K562 (cell line): ENCODE measurements at regions not wholly inside any gene's neighbourhood (a gene's known extent, or its start where the extent isn't known, plus 50 kb on each side); places are given as distances from the start of the nearest gene placed in this dataset.

Experiments used
- ATAC-seq: fragments of 200-7000 bp; cut with Tn5 transposase; 3 replicates; pipeline ENCODE4 v1.9.1; 2020; ENCODE audit warnings: moderate library complexity
- BruUV-seq: library from RNA; stranded (reverse); fragments of 400-500 nt; replicated peaks from 2 replicates; lab custom pipeline; 2021; lab: Mats Ljungman, UMichigan
- CTCF ChIA-PET: fragments of 300-600 bp; formaldehyde crosslinking; extraction: SDS; loops from one replicate; lab custom pipeline; 2021; ENCODE audit warnings: low intra/inter-chr PET ratio; lab: Yijun Ruan, JAX
- POLR2A ChIA-PET: fragments of 300-600, 350-650 bp; sonication (Branson Sonifier 250); formaldehyde crosslinking; extraction: SDS; loops from one replicate; lab custom pipeline; 2021; ENCODE audit warnings: antibody characterized with exemption, inconsistent platforms; lab: Yijun Ruan, JAX
- DNase-seq, 4 experiments: peaks; one replicate each; pipeline versions ENCODE4 v3.0.0 to v3.0.0-alpha.2; 2011 to 2018; ENCODE audit warnings: low spot score in 3 of 4, mixed read lengths in 3 of 4; ENCODE audit errors: extremely low read depth in 1 of 4
- FAIRE-seq: peaks from 2 replicates; lab custom pipeline; 2011; peaks lifted over from hg19 to GRCh38; lab: Jason Lieb, UNC
- H2AFZ ChIP-seq: 2 replicates; pipeline ENCODE4 v1.6.0; 2011; ENCODE audit warnings: low read depth, low read length, control low read depth, inconsistent platforms
- H3K27ac ChIP-seq: fragments of 200-600 bp; 3 replicates; pipeline ENCODE4 v1.8.0; 2011; ENCODE audit warnings: low read depth, mild to moderate bottlenecking, control low read depth, inconsistent platforms, low read length, moderate library complexity, mixed read lengths; ENCODE audit errors: extremely low read depth
- H3K27me3 ChIP-seq, 2 experiments: fragments of 300-600 bp in 1 of 2; 2 replicates in 1 of 2; 3 replicates in 1 of 2; pipeline versions ENCODE4 v1.6.0 to v1.8.0; 2011; ENCODE audit warnings: inconsistent platforms in 2 of 2, low read length in 2 of 2, mild to moderate bottlenecking in 1 of 2, mixed read lengths in 1 of 2, moderate library complexity in 1 of 2; ENCODE audit not compliant: control insufficient read depth in 2 of 2, insufficient read depth in 2 of 2
- H3K36me3 ChIP-seq: fragments of 300-600 bp; 3 replicates; pipeline ENCODE4 v1.8.0; 2011; ENCODE audit warnings: mild to moderate bottlenecking, low read length, inconsistent platforms; ENCODE audit not compliant: control insufficient read depth, insufficient read depth
- H3K4me1 ChIP-seq, 2 experiments: fragments of 200-600 bp in 1 of 2; replicated peaks in 1 of 2; 2 replicates in 1 of 2; 3 replicates in 1 of 2; pipeline versions ENCODE4 v1.5.1 to v1.8.0; 2011; ENCODE audit warnings: inconsistent platforms in 2 of 2, low read length in 2 of 2, mild to moderate bottlenecking in 1 of 2, mixed read lengths in 1 of 2, moderate library complexity in 1 of 2; ENCODE audit not compliant: control insufficient read depth in 2 of 2, insufficient read depth in 2 of 2
- H3K4me2 ChIP-seq: 2 replicates; pipeline ENCODE4 v1.6.1; 2011; ENCODE audit warnings: low read length, control low read depth, inconsistent platforms, mixed read lengths; ENCODE audit not compliant: insufficient read depth
- H3K4me3 ChIP-seq: fragments of 200-600 bp; sonication (generic), shearing (Covaris generic); 2 replicates; pipeline ENCODE4 v1.5.1; 2016; ENCODE audit warnings: control low read depth, inconsistent platforms
- H3K79me2 ChIP-seq: fragments of 200-600 bp; 3 replicates; pipeline ENCODE4 v1.8.0; 2011; ENCODE audit warnings: low read length, inconsistent platforms; ENCODE audit not compliant: control insufficient read depth, insufficient read depth
- H3K9ac ChIP-seq, 2 experiments: 2 replicates each; pipeline versions ENCODE4 v1.6.0 to v1.6.1; 2011; ENCODE audit warnings: low read depth in 2 of 2, low read length in 2 of 2, control low read depth in 1 of 2, inconsistent platforms in 1 of 2, mild to moderate bottlenecking in 1 of 2, mixed read lengths in 1 of 2; ENCODE audit not compliant: insufficient read depth in 1 of 2
- H3K9me1 ChIP-seq: one replicate; pipeline ENCODE4 v1.6.0; 2011; ENCODE audit warnings: inconsistent platforms, mild to moderate bottlenecking, low read length, moderate library complexity; ENCODE audit not compliant: control insufficient read depth, insufficient read depth
- H3K9me3 ChIP-seq: replicated peaks from 2 replicates; pipeline ENCODE4 v1.5.1; 2011; ENCODE audit warnings: low read depth, low read length, inconsistent platforms; ENCODE audit not compliant: control insufficient read depth, insufficient read depth
- H4K20me1 ChIP-seq: replicated peaks from 2 replicates; pipeline ENCODE4 v1.6.1; 2011; ENCODE audit warnings: low read length, inconsistent platforms, mixed read lengths; ENCODE audit not compliant: control insufficient read depth, insufficient read depth
- BDP1 ChIP-seq: IDR thresholded peaks from 3 replicates; pipeline ENCODE4 v1.6.1; 2011; ENCODE audit not compliant: insufficient read length, insufficient read depth
- BHLHE40 ChIP-seq: IDR thresholded peaks from 2 replicates; pipeline ENCODE4 v1.6.1; 2011; ENCODE audit warnings: low read length, improper control_type of control experiment
- ETV1 ChIP-seq: fragments of 450-650 bp; conservative IDR thresholded peaks from 2 replicates; pipeline ENCODE4 v1.6.1; 2016; ENCODE audit warnings: missing genetic modification characterization, control low read depth, low read depth, missing compliant biosample characterization
- ETV5 ChIP-seq: sonication (generic); formaldehyde crosslinking; IDR thresholded peaks from 2 replicates; pipeline ENCODE4 v1.4.0; 2020; ENCODE audit warnings: low read depth, mild to moderate bottlenecking, missing genetic modification reagents
- HDAC2 ChIP-seq: fragments of 450-650 bp; IDR thresholded peaks from 2 replicates; pipeline ENCODE4 v1.6.1; 2016; ENCODE audit warnings: mild to moderate bottlenecking
- HOXB6 ChIP-seq: fragments of 250-450 bp; sonication (Bioruptor Pico); IDR thresholded peaks from 2 replicates; pipeline ENCODE4 v1.5.1; 2022; ENCODE audit warnings: mild to moderate bottlenecking, borderline replicate concordance
- MTF1 ChIP-seq: fragments of 250-450 bp; sonication (Bioruptor Pico); IDR thresholded peaks from 2 replicates; pipeline ENCODE4 v1.9.0; 2021; ENCODE audit warnings: moderate library complexity, mild to moderate bottlenecking, inconsistent platforms, borderline replicate concordance
- PHF8 ChIP-seq: fragments of 200-600 bp; sonication (generic); IDR thresholded peaks from 2 replicates; pipeline ENCODE4 v1.6.1; 2012; ENCODE audit warnings: mixed run types, mild to moderate bottlenecking, inconsistent platforms, low read length, moderate library complexity, borderline replicate concordance
- RBM15 ChIP-seq: fragments of 200-400 bp; formaldehyde crosslinking; IDR thresholded peaks from 2 replicates; pipeline ENCODE4 v1.6.1; 2018; ENCODE audit warnings: mild to moderate bottlenecking, low read length, moderate library complexity; ENCODE audit not compliant: insufficient read depth
- SAFB ChIP-seq: fragments of 200-400 bp; formaldehyde crosslinking; IDR thresholded peaks from 2 replicates; pipeline ENCODE4 v1.6.1; 2017; ENCODE audit warnings: low read depth, low read length, borderline replicate concordance
- SREBF2 ChIP-seq: sonication (generic); formaldehyde crosslinking; IDR thresholded peaks from 2 replicates; pipeline ENCODE4 v1.4.0; 2020; ENCODE audit warnings: mild to moderate bottlenecking, missing genetic modification reagents
- WGBS: fragments of 100-300 bp; shearing (Covaris generic); methylation state at CpG from one replicate; pipeline ENCODE4 v1.1.6; 2016; ENCODE audit warnings: low coverage, mixed read lengths; ENCODE audit not compliant: insufficient coverage; ENCODE audit errors: missing lambda C conversion rate; 5-methylcytosine and 5-hydroxymethylcytosine counted together
- in situ Hi-C: fragments of 300-500 bp; cut with MboI; formaldehyde crosslinking; loops from 4 replicates; pipeline ENCODE4 v1.15.0; 2018; ENCODE audit warnings: inconsistent platforms, mixed read lengths
- intact Hi-C: fragments of 100-400 bp; cut with micrococcal nuclease; formaldehyde crosslinking; loops from 2 replicates; pipeline ENCODE4 v1.14.2; 2022
- TF ChIP-seq, protein P1 (sequence below): fragments of 450-650 bp; IDR thresholded peaks from 2 replicates; pipeline ENCODE4 v1.6.1; 2018; ENCODE audit not compliant: partially characterized antibody

- TF ChIP-seq, protein P1, sequence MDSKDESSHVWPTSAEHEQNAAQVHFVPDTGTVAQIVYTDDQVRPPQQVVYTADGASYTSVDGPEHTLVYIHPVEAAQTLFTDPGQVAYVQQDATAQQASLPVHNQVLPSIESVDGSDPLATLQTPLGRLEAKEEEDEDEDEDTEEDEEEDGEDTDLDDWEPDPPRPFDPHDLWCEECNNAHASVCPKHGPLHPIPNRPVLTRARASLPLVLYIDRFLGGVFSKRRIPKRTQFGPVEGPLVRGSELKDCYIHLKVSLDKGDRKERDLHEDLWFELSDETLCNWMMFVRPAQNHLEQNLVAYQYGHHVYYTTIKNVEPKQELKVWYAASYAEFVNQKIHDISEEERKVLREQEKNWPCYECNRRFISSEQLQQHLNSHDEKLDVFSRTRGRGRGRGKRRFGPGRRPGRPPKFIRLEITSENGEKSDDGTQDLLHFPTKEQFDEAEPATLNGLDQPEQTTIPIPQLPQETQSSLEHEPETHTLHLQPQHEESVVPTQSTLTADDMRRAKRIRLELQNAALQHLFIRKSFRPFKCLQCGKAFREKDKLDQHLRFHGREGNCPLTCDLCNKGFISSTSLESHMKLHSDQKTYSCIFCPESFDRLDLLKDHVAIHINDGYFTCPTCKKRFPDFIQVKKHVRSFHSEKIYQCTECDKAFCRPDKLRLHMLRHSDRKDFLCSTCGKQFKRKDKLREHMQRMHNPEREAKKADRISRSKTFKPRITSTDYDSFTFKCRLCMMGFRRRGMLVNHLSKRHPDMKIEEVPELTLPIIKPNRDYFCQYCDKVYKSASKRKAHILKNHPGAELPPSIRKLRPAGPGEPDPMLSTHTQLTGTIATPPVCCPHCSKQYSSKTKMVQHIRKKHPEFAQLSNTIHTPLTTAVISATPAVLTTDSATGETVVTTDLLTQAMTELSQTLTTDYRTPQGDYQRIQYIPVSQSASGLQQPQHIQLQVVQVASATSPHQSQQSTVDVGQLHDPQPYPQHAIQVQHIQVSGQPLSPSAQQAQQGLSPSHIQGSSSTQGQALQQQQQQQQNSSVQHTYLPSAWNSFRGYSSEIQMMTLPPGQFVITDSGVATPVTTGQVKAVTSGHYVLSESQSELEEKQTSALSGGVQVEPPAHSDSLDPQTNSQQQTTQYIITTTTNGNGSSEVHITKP, result no peak
- no peak for TF ChIP-seq HOXB6
- no peak for TF ChIP-seq ETV1
- TF ChIP-seq RBM15, result no peak
These were observed 213.2 kb upstream of the GRIN3A start (continued) for GRCh38 chr9:101951598-101951997.

- Histone ChIP-seq H3K4me2 (no peak overlapping the region), H3K79me2 (no peaks in the 10 kb centered on the region), H2AFZ (no peak overlapping the region), H3K36me3 (no peaks in the 10 kb centered on the region), H3K9me3 (no peaks in the 10 kb centered on the region), H3K9me1 (no peaks in the 10 kb centered on the region), H3K9ac (no peak overlapping the region), H3K27me3 (no peaks in the 10 kb centered on the region), H4K20me1 (no peaks in the 10 kb centered on the region), H3K4me1 (no peaks in the 10 kb centered on the region), H3K4me3 (no peak overlapping the region), H3K27ac (no peak overlapping the region)
- intact Hi-C loops (no loop called here), in situ Hi-C loops (no loop called here)
- DNase-seq, result no peak
- ATAC-seq, result no peak
- WGBS, result 7% methylated on average over 2 of the region's 2 CpGs
- no TSS peak for BruUV-seq
- CTCF ChIA-PET, result no interaction called here
- FAIRE-seq, result no peak
- POLR2A ChIA-PET, result no interaction called here
- TF ChIP-seq SREBF2 (CRISPR knock-in tag), result no peak
- no peak for TF ChIP-seq BHLHE40
- TF ChIP-seq PHF8, result no peak
- TF ChIP-seq HDAC2, result no peak
- no peak for TF ChIP-seq ETV5
- no peak for TF ChIP-seq MTF1 (CRISPR knock-in tag)
- no peak for TF ChIP-seq SAFB
- no peak for TF ChIP-seq BDP1
These were observed 193.3 kb upstream of the GRIN3A start for GRCh38 chr9:101931756-101932155.
